ENCODE measurements at regions not wholly inside any gene's neighbourhood (a gene's known extent, or its start where the extent isn't known, plus 50 kb on each side); places are given as distances from the start of the nearest gene placed in this dataset.

DNA sequence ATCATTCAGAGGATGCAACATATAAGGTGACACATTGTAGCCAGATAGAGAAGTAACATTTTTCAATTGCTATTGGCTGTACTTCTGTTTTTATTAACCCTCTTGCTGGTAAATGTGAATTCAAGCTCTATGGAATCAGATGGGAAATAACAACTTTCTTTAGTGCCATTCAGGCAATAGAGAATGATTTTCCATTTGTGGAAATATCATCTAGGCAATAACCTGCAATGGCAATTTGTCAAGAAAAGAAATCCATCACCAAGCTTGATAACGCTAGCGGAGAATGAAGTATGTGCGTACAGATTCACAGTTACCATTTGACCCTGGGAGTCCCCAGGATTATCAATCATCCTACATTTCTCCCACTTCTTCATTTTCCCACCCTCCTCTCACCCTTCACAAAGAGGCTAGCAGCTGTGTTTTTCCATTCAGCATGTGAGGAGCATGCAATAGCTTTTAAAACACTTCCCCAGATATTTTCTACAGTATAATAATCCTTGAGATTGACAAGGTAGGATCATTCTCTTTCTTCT is 569.7 kb upstream of the KLF12 start:
- no peak for TF ChIP-seq POLR2A (IDR thresholded peaks at IDR 0.05; ENCODE audit: extremely low read depth, insufficient read length)
- TF ChIP-seq, protein P1, sequence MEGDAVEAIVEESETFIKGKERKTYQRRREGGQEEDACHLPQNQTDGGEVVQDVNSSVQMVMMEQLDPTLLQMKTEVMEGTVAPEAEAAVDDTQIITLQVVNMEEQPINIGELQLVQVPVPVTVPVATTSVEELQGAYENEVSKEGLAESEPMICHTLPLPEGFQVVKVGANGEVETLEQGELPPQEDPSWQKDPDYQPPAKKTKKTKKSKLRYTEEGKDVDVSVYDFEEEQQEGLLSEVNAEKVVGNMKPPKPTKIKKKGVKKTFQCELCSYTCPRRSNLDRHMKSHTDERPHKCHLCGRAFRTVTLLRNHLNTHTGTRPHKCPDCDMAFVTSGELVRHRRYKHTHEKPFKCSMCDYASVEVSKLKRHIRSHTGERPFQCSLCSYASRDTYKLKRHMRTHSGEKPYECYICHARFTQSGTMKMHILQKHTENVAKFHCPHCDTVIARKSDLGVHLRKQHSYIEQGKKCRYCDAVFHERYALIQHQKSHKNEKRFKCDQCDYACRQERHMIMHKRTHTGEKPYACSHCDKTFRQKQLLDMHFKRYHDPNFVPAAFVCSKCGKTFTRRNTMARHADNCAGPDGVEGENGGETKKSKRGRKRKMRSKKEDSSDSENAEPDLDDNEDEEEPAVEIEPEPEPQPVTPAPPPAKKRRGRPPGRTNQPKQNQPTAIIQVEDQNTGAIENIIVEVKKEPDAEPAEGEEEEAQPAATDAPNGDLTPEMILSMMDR (IDR thresholded peaks at IDR 0.05; ENCODE audit: low read depth, low read length) = no peak
- TF ChIP-seq, protein P2, sequence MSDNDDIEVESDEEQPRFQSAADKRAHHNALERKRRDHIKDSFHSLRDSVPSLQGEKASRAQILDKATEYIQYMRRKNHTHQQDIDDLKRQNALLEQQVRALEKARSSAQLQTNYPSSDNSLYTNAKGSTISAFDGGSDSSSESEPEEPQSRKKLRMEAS (IDR thresholded peaks at IDR 0.05; ENCODE audit: low read depth, low read length) = no peak
- TF ChIP-seq MYC (IDR thresholded peaks at IDR 0.05; ENCODE audit: low read depth, low read length) = no peak

Data from NB4 (cell line).